Midbrain (tissue), 1 donor: ENCODE measurements at regions not wholly inside any gene's neighbourhood (a gene's known extent, or its start where the extent isn't known, plus 50 kb on each side); places are given as distances from the start of the nearest gene placed in this dataset.
"Not testable (repeated sequence)": the region's sequence is repeated elsewhere in the genome, so short reads cannot be mapped to it uniquely, and the experiment has no call there.

ENCODE experiments used
- DNase-seq: peaks from one replicate; lab custom pipeline; 2025; lab: John Stamatoyannopoulos, UW

- DNase-seq = no peak
These were observed 288.7 kb downstream of the MDFIC start for GRCh38 chr7:115210552-115210951.

GRCh38 chr7:115208710-115209560 is 287.0 kb downstream of the MDFIC start:
- DNase-seq = no peak

- not testable (repeated sequence) for DNase-seq
These were observed 284.5 kb downstream of the MDFIC start for GRCh38 chr7:115206374-115206773.

- DNase-seq = no peak
These were observed 276.2 kb downstream of the MDFIC start for GRCh38 chr7:115198143-115198542.

- DNase-seq = no peak
These were observed 273.3 kb downstream of the MDFIC start for GRCh38 chr7:115195208-115195607.

- DNase-seq = no peak
These were observed 269.6 kb downstream of the MDFIC start for GRCh38 chr7:115191526-115191925.

GRCh38 chr7:115183431-115184057 is 261.6 kb downstream of the MDFIC start:
- no peak for DNase-seq

- DNase-seq = no peak
These were observed 256.9 kb downstream of the MDFIC start for GRCh38 chr7:115178835-115179234.

GRCh38 chr7:115177823-115178222 is 255.9 kb downstream of the MDFIC start:
- DNase-seq = no peak

- DNase-seq = no peak
These were observed 255.2 kb downstream of the MDFIC start for GRCh38 chr7:115177103-115177502.

- DNase-seq = not testable (repeated sequence)
These were observed 250.5 kb downstream of the MDFIC start for GRCh38 chr7:115172397-115172796.

- DNase-seq = no peak
These were observed 232.0 kb downstream of the MDFIC start for GRCh38 chr7:115153769-115154477.

GRCh38 chr7:115153176-115153575 is 231.3 kb downstream of the MDFIC start:
- no peak for DNase-seq

GRCh38 chr7:115146148-115146547 is 224.3 kb downstream of the MDFIC start:
- no peak for DNase-seq

- DNase-seq = no peak
These were observed 223.6 kb downstream of the MDFIC start for GRCh38 chr7:115145512-115145911.

- no peak for DNase-seq
These were observed 215.9 kb downstream of the MDFIC start for GRCh38 chr7:115137816-115138215.

GRCh38 chr7:115136796-115137443 is 215.0 kb downstream of the MDFIC start:
- DNase-seq = no peak

- DNase-seq = no peak
These were observed 214.0 kb downstream of the MDFIC start for GRCh38 chr7:115135769-115136410.

- DNase-seq = no peak
These were observed 213.3 kb downstream of the MDFIC start for GRCh38 chr7:115135146-115135545.

GRCh38 chr7:115133248-115133647 is 211.4 kb downstream of the MDFIC start:
- no peak for DNase-seq

- no peak for DNase-seq
These were observed 210.2 kb downstream of the MDFIC start for GRCh38 chr7:115132096-115132495.

GRCh38 chr7:115128154-115128553 is 206.3 kb downstream of the MDFIC start:
- no peak for DNase-seq
